ENCODE measurements at regions not wholly inside any gene's neighbourhood (a gene's known extent, or its start where the extent isn't known, plus 50 kb on each side); places are given as distances from the start of the nearest gene placed in this dataset.

GRCh38 chr10:78650122-78650521 lies 418.6 kb upstream of the ZMIZ1 start:
- POLR2A ChIA-PET: interaction anchor here (0.8 to 1.0 kb wide), 3 partner anchors 9 to 604 kb away, joined by 3 to 5 read pairs (median 4); no protein-coding TSS in a partner anchor

GRCh38 chr10:78651287-78651686 lies 417.5 kb upstream of the ZMIZ1 start:
- BruUV-seq (replicated peaks): no TSS peak
- no peaks in the 10 kb centered on the region for H3K79me2 ChIP-seq (ENCODE audit: insufficient read depth, low read depth, low read length)
- ChIA-PET POLR2A (no interaction called here), CTCF (ENCODE audit: unreplicated experiment) (no interaction called here)
- DNase-seq (ENCODE audit: low spot score): no peak
- intact Hi-C loops (cut with micrococcal nuclease; ENCODE audit: unreplicated experiment): no loop called here
- no peaks in the 10 kb centered on the region for H3K36me3 ChIP-seq (ENCODE audit: insufficient read depth, low read length)
- H3K9me2 ChIP-seq (ENCODE audit: insufficient read depth, low read length): no peaks in the 10 kb centered on the region
- no peak for TF ChIP-seq EZH2phosphoT487 (IDR thresholded peaks at IDR 0.05; ENCODE audit: borderline replicate concordance, low read depth, low read length)
- TF ChIP-seq, protein P1, sequence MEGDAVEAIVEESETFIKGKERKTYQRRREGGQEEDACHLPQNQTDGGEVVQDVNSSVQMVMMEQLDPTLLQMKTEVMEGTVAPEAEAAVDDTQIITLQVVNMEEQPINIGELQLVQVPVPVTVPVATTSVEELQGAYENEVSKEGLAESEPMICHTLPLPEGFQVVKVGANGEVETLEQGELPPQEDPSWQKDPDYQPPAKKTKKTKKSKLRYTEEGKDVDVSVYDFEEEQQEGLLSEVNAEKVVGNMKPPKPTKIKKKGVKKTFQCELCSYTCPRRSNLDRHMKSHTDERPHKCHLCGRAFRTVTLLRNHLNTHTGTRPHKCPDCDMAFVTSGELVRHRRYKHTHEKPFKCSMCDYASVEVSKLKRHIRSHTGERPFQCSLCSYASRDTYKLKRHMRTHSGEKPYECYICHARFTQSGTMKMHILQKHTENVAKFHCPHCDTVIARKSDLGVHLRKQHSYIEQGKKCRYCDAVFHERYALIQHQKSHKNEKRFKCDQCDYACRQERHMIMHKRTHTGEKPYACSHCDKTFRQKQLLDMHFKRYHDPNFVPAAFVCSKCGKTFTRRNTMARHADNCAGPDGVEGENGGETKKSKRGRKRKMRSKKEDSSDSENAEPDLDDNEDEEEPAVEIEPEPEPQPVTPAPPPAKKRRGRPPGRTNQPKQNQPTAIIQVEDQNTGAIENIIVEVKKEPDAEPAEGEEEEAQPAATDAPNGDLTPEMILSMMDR (conservative IDR thresholded peaks at IDR 0.05; ENCODE audit: low read length): no peak
- no peaks in the 10 kb centered on the region for H3K9me3 ChIP-seq (ENCODE audit: low read length)
- H3K27ac ChIP-seq (ENCODE audit: low read depth, low read length, poor library complexity, severe bottlenecking): no peak overlapping the region
- no peak overlapping the region for H3K4me3 ChIP-seq (ENCODE audit: low read depth, low read length, poor library complexity, severe bottlenecking)
- no peak overlapping the region for H2AFZ ChIP-seq (ENCODE audit: low read length)
- H3K4me2 ChIP-seq (ENCODE audit: low read length): no peak overlapping the region
- no peaks in the 10 kb centered on the region for H4K20me1 ChIP-seq (ENCODE audit: insufficient read depth, low read length)
- no peaks in the 10 kb centered on the region for H3K4me1 ChIP-seq (ENCODE audit: insufficient read depth, low read length, poor library complexity, severe bottlenecking)

More at GRCh38 chr10:78650122-78650521, 418.6 kb upstream of the ZMIZ1 start:
- no TSS peak for BruUV-seq (replicated peaks)
- Histone ChIP-seq H3K27ac (ENCODE audit: low read depth, low read length, poor library complexity, severe bottlenecking) (no peak overlapping the region), H3K36me3 (ENCODE audit: insufficient read depth, low read length) (no peaks in the 10 kb centered on the region), H2AFZ (ENCODE audit: low read length) (no peak overlapping the region), H3K4me1 (ENCODE audit: insufficient read depth, low read length, poor library complexity, severe bottlenecking) (no peaks in the 10 kb centered on the region), H3K4me3 (ENCODE audit: low read depth, low read length, poor library complexity, severe bottlenecking) (no peak overlapping the region), H4K20me1 (ENCODE audit: insufficient read depth, low read length) (no peaks in the 10 kb centered on the region), H3K4me2 (ENCODE audit: low read length) (no peak overlapping the region), H3K79me2 (ENCODE audit: insufficient read depth, low read depth, low read length) (no peaks in the 10 kb centered on the region), H3K9me2 (ENCODE audit: insufficient read depth, low read length) (no peaks in the 10 kb centered on the region), H3K9me3 (ENCODE audit: low read length) (no peaks in the 10 kb centered on the region)
- no peak for TF ChIP-seq EZH2phosphoT487 (IDR thresholded peaks at IDR 0.05; ENCODE audit: borderline replicate concordance, low read depth, low read length)
- CTCF ChIA-PET (ENCODE audit: unreplicated experiment): interaction anchor here (1.1 kb wide), 1 partner anchor 8 kb away, joined by 3 read pairs; no protein-coding TSS in a partner anchor
- intact Hi-C loops (cut with micrococcal nuclease; ENCODE audit: unreplicated experiment): no loop called here
- no peak for DNase-seq (ENCODE audit: low spot score)

DNA sequence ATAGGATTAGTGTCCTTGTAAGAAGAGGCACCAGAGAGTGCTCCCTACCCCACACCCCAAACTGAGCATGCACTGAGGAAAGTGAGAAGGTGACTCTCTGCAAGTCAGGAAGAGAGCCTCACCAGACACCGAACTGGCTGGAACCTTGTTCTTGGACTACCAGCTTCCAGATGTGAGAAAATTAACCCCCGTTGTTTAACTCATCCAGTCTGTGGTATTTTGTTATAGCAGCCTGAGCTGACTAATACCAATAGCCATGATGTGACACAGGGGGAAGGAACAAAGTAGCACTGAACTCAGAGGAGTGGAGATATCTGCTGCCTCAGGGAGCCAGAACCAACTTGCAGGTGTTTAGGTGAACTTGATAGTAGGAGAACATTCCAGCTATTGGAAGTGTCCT lies 415.2 kb upstream of the ZMIZ1 start:
- no peaks in the 10 kb centered on the region for H3K9me3 ChIP-seq (ENCODE audit: low read length)
- H3K4me1 ChIP-seq (ENCODE audit: insufficient read depth, low read length, poor library complexity, severe bottlenecking): peaks cover 11% of the 10 kb centered on the region
- intact Hi-C loops (cut with micrococcal nuclease; ENCODE audit: unreplicated experiment): no loop called here
- no peak overlapping the region for H3K4me2 ChIP-seq (ENCODE audit: low read length)
- CTCF ChIA-PET (ENCODE audit: unreplicated experiment): no interaction called here
- DNase-seq (ENCODE audit: low spot score): no peak
- no peak overlapping the region for H2AFZ ChIP-seq (ENCODE audit: low read length)
- no peaks in the 10 kb centered on the region for H3K9me2 ChIP-seq (ENCODE audit: insufficient read depth, low read length)
- POLR2A ChIA-PET: interaction anchor here (0.7 kb wide), 1 partner anchor 11 kb away, joined by 3 read pairs; no protein-coding TSS in a partner anchor
- no peaks in the 10 kb centered on the region for H3K79me2 ChIP-seq (ENCODE audit: insufficient read depth, low read depth, low read length)
- TF ChIP-seq, protein P1 (conservative IDR thresholded peaks at IDR 0.05; ENCODE audit: low read length): no peak
- no peak for TF ChIP-seq EZH2phosphoT487 (IDR thresholded peaks at IDR 0.05; ENCODE audit: borderline replicate concordance, low read depth, low read length)
- H3K4me3 ChIP-seq (ENCODE audit: low read depth, low read length, poor library complexity, severe bottlenecking): no peak overlapping the region
- H3K27ac ChIP-seq (ENCODE audit: low read depth, low read length, poor library complexity, severe bottlenecking): no peak overlapping the region
- BruUV-seq (replicated peaks): no TSS peak
- H4K20me1 ChIP-seq (ENCODE audit: insufficient read depth, low read length): no peaks in the 10 kb centered on the region
- H3K36me3 ChIP-seq (ENCODE audit: insufficient read depth, low read length): no peaks in the 10 kb centered on the region

All from OCI-LY7 (cell line).